Fibroblast of lung (primary cell): ENCODE measurements at regions not wholly inside any gene's neighbourhood (a gene's known extent, or its start where the extent isn't known, plus 50 kb on each side); places are given as distances from the start of the nearest gene placed in this dataset.

Experiments used
- CTCF ChIP-seq, 2 donors: IDR thresholded peaks in 1 of 2; conservative IDR thresholded peaks in 1 of 2; 1 replicate in 1 of 2; 2 replicates in 1 of 2; pipeline ENCODE4 v1.5.1; 2011 to 2012; ENCODE audit warnings: low read length in 2 of 2, control low read depth in 1 of 2, inconsistent platforms in 1 of 2, low read depth in 1 of 2, mild to moderate bottlenecking in 1 of 2
- EZH2 ChIP-seq: IDR thresholded peaks from 2 replicates; pipeline ENCODE4 v1.5.1; 2012; ENCODE audit warnings: low read length, control low read depth, mild to moderate bottlenecking; ENCODE audit errors: missing control alignments

- no peak for TF ChIP-seq EZH2
- no peak for TF ChIP-seq CTCF (conservative IDR thresholded peaks at IDR 0.05 in 1 of 2, IDR thresholded peaks at IDR 0.05 in 1 of 2; ENCODE audit: low read depth in 1 of 2, low read length in 2 of 2)
Measured at GRCh38 chr4:74540193-74540592, 95.3 kb downstream of the AREG start.
